HG03108 (cell line): ENCODE measurements at regions not wholly inside any gene's neighbourhood (a gene's known extent, or its start where the extent isn't known, plus 50 kb on each side); places are given as distances from the start of the nearest gene placed in this dataset.

Experiments
- ATAC-seq: cut with Tn5 transposase; IDR thresholded peaks from one replicate; pipeline ENCODE4 v1.9.1; 2021; ENCODE audit warnings: moderate library complexity; ENCODE audit not compliant: unreplicated experiment

DNA sequence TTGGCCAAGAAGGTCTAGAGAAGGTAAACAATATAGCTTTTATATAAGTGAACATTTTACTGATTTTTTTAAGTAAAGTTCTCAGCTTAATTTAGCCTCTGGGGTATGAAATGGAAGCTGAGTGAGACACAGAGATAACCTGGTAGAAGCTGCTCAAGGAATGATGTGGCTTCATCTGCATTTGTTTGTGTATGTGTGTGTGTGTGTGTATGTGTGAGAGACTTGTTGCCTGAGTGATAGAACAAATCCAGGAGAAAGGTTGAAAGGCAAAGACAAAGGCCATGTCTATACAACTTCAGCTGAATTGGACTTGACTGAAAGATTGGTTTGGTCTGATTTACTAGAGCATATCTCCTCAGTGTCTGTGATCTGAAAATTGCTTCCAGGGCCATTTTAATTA, 63.6 kb downstream of the PCDH7 start:
- ATAC-seq, result no peak

DNA sequence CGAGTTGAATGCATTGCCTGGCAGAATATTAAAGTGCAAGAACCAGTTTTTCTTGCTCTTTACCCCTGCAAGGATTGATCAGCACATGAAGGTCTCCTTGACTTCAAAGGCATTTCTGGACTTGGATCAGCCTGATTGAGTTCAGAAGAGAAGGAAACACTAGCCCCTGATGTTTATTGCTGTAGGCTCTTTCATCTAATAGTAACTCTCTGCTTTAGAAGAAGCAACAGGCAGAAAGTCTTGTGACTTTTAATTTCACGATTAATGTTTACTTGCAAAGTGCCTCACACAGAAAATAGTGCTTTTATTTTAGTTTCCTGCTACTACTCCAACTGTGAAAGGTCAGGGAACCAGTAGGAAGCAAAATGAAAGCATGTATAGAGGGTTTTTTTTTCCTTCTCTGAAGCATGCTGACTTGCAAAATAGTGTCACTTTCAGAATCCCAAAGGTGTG, 69.1 kb downstream of the PCDH7 start:
- no peak for ATAC-seq

DNA sequence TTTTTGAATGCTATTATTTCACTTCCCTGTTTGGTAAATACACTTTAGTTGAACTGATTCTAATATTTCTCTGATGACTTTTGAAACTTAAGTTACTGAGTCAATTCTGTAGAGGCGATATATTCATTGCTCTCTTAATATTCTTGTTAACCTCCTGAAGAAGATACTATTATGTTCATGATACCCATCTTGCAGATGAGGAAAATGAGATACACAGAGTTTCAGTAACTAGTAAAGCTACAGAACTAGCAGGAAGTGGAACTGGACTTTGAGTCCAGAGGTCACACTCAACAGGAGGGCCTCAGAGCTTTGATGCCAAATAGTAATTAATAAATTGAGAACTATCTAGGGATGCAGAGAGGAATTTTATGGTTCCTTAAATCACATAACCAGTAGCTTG, 70.0 kb downstream of the PCDH7 start:
- ATAC-seq, result no peak

DNA sequence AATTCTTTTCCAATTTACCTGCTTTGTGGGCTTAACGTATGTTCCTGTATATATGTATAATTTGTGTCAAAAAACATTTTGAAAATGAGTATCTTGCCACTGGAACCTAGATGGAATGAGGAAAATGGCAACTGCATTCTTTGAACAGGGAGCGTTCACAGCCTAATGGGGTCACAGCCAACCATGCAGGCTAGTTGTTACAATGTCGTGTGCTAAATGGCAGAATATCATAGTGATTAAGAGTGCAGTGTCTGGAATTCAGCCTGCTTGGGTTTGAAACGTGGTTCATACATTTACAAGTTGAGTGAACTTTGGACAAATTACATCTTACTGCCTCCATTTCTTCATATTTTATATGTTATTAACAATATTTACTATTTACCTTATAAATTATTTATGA, 70.8 kb downstream of the PCDH7 start:
- no peak for ATAC-seq

DNA sequence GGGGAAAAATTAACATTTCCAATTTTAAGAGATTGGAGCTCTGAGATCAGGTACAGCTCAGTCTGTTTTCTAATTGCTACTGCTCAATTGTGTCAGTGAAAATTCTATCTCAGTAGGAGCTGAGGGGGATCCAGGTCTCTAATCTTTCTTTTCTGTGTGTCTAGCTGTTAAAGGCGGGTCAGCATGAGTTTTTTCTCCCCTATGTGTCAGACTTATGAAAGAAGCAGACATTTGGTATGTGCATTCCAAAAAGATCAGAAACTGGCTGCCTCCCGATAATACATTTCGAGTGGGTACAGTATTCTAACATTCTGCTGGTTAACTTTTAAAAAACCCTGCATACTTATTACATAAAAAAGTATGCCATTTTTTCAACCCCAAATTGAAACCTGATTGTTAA, 72.4 kb downstream of the PCDH7 start:
- no peak for ATAC-seq

DNA sequence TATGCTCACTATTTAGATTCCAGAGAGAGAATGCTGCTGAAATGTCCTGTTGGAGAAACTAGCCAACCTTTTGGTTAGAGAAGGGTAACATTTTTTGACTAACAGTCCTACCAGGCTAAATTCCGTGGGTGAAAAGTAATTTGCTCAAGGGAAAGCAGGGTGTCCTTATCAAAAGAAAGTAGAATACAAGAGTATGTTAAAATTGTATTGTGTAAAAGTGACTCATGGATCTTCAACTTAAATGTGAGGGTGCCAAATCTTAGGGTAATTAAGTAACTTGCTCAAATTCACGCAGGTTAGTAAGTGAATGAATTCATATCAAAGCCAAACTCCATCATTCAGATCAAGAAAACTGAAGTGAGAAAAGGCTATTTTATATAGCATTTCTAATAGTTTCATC, 81.7 kb downstream of the PCDH7 start:
- ATAC-seq, result no peak

DNA sequence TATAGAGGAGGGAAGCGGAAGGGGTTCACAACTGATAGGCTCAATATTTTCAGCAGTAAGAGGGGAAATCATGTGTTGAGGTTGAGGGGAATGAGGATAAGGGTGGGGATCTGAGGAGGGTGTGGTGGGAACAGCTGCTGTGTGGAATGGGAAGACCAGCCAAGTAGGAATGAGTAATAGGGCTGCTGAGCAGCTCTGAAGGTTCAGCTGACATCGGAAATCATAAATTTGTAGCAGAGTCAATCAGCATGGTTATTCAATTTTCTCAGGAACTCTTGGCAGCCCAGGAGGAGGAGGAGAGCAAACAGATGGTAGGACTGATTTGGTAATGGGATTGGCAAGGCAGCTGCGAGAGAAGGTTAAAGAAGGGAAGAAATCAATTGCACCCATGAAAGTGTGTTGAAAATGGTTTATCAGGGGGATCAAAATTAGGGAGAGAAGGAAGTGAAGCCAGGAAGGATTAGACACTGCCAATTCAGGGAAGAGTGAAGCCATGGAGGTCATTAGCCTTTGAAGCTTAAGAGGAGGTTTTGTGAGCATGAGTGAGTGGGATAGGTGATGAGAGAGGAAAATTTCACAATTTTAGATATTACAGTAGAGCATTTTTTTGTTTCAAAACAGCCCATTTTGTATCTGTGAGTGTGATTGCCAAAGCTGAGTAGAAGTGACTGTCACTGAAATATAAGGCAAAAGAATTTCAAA, 82.6 kb downstream of the PCDH7 start:
- ATAC-seq, result no peak

DNA sequence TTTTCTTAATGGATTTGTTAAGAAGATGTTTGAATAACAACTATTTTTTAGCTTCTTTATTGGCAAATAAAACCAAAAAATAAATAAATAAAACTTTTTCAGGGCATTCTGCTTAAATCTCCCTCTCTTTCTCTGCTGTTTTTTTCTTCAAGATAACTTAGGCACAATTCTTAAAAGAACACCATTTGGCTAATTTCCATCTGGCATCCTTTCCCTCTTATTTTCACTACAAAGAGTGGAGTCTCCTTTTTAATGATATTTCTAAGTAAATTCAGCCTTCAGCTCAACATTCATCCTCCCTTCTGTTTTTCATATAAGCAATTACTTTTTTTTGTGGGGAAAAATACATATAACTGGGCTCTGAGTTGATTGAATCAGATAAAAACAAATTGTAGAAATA, 88.1 kb downstream of the PCDH7 start:
- no peak for ATAC-seq

DNA sequence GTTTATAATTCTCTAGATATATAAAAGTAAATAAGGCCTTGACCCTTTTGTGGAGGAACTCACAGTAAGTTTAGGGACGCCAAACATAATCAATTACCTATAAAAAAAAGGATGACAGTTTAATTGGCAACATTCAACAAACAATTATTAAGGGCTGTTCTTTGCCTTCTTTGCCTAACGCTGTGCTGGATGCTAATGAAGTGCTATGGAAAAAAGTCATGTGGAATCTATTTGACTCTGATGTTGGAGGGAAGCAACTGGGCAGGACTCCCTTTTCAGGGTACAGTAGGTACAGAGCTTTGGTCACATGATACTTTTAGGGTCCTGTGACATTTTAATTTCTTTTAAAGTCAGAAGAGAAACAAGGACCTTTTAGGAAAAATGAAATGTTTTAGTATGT, 91.1 kb downstream of the PCDH7 start:
- ATAC-seq, result no peak

DNA sequence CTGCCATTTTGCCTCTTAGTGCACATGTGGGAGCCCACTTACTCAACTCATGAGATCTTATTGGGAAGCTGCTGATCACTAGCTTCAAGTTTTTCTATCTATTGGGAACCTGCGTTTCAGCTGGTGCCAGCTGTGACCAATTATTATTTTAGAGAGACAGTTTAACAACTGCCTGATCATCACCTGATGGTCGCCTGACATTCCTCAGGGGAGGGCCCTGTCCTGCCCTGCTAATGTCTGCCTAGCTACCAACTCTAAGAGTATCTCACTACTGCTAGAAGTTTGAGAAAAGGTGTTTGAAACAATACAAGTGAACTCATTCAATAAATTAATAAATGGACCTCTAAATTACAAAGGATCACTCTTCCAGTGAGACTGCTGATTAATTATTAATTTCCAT, 95.5 kb downstream of the PCDH7 start:
- ATAC-seq, result no peak

DNA sequence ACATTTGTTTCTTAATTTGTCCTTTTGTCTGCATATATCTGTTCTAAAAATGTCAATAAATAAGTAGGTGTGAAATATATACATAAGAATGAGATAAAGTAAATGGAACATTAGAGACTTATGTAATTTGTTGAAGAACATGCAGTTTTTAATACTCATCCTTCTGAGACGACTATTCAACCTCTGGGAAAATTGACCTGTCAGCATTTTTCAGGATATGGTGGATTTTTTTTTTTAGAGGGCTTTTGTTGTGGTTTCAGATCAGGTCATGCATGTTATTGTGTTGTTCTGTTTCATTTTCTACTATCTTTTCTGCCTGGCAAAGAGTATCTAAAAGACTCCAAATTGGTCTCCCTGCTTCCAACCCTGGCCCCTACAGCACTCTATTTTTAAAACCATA, 97.3 kb downstream of the PCDH7 start:
- no peak for ATAC-seq

DNA sequence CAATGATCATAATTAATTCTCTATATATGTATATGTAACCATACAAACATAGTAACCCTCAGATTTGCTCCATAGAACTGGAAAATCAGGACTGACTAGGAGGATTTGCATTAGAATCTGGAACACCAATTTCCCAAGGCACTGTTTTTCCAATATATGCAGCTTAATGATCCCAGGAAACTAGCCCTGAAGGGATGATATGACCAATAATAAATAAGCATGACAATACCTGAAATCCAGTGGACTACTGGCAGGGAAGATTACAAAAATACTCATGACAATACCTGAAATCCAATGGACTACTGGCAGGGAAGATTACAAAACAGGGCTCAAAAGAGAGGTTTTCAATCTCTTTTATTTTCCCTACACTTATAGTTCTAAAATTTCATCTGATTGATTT, 98.4 kb downstream of the PCDH7 start:
- ATAC-seq, result no peak

DNA sequence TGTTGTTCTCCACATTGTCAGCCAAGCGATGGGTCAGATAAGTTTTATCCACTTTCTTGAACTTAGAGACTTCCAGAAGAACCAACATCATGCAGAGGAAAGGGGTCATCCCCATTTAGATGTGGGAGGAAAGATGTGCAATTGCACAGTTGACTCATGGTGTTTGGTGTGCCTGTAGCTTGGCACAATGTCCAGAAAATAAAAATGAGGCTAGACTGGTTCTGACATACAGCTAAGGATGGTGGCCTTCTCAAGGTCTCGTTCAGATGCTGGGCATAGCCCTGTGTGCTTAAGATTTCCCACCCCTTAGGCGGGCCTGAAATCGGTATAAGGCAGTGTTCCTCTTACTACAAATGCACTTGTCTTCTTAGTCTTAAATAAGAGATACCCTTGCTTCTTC, 101.1 kb downstream of the PCDH7 start:
- no peak for ATAC-seq

DNA sequence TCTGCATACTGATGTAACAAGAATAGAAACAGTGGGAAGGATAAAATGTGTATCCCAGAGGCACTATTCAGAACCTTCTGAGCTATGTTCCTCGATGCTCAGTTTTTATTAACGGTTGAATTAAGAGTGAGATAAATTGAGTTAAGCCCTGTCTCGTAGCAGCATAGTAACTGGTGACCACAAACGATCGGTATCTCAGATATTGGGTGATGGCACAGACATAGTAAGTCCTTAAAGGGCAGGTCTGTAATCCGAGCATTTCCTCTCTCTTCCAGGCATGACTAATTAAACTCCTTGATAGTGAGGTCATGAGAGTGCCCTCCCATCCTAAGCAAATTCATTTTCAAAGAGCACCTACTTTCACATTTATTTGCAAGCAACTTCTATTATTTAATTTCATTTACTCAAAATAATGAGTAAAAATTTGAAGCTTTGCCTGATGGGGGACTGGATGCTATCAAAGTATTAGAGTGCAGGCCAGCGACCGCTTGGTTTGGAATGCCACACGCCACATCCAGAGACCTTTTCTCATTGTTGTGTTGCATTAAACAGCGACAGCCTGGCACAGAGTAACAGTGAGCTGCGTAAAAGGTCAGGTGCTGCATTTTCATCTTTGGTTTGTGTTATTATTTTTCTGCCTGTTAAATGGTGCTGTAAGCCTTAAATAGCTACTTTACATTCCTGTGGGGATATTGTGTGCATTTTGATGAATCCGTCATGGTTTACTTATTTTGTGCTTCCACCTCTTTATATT, 101.9 kb downstream of the PCDH7 start:
- no peak for ATAC-seq

DNA sequence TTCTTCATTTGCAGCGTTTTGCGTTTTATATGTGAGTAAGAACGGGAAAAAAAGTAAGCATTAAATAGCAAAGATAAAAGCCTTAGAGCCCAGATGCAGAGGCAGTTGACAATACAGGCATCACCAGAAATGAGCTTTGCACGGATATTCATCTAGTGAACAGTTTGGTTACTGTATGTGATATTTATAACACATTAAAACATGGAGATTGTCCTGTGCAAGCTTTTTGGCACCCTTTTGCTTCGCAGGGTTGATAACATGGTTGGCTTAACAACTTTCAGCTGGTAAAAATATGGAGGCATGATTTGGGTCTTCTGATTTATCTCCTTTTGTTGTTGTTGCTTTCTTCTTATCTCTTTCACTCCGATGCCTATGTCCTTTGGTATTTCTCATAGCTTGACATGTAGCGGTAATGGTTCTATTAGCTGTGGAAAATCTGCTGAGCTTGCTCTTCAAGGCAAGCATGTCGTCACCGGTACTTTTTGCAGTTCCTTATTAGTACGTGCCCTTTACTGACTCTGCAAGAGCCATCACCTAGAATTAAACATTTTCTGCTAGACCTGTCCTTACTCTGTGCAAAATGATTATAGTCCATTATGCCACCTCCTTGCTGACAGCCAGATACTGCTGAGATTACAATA, 102.9 kb downstream of the PCDH7 start:
- ATAC-seq, result no peak

DNA sequence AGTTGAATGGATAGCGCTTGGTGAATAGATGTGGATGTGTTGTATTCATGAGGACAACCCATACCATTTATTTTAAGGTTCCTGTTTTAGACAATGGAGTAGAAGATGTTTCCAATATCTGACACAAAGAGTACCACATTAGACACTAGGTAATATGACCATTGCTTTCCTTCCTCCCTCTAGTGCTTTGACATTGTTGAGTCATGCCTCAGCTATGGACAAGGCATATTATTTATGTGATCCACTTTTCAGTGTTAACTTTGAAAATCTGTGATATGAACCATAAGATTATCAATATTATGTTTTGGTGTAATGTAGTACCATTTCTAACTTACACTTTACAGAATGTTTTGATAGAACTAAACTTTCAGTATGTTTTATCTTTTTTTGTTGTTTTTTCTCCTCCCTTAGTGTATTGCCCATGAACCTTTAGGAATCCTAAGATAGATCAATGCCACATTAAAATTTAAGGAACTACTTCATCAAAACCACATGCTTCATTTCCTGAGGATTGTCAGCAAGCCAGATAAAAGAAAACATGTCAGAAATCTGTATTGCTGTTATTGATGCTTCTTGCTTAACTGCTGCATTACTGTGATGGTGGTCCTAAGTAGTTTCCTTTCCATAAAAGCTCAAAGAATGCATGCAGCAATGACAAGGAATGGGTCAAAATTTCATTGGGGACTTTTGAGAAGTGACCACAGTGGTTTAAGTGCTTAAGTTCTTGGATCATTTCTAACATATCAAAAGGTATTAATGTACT, 105.0 kb downstream of the PCDH7 start:
- no peak for ATAC-seq

DNA sequence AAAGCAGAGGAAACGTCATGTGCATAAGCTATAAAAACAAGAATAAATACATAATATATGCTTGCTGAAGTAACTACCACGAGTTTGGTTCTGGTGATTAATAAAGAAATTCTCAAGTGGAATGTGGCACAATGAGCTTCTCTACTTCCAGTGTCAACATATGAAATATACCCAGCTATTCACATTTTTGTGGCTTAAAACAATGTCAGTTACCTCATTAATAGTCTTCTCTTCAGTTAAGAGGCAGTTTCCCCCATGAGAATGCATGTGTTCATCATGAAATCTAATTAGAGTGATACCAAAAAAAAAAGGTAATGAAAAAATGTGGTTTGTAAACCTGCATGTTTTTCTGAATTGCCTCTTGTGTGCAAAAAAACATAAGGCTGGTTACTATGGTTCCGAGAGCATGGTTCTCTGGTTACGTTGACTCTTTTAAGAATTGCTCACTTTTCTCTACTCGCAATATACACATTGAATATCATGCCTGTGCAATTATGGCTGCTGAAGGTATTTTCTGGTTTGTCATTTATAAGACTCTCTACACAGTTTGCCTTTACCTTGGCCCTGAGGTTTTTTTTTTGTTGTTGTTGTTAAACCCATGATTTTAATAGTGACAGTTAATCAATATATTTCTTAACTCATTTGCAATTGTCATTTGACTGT, 108.2 kb downstream of the PCDH7 start:
- no peak for ATAC-seq

DNA sequence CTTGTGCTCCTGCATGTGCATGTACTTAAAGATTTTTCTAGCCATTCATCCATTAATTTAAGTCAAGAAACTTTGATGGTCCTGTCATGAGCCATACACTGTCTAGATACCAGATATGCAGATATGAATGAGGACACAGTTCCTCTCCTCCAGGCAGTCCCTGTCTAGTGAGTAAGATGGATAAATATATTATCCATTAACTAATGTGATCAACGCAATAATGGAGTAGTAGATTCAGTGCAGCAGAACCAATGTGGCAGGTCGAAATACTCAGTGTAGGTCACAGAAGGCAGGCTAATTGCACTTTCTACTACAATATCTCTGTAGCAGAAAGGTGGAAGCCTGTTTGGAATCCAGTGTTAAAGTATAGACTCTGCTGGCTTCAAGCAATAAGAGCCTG, 112.5 kb downstream of the PCDH7 start:
- ATAC-seq, result no peak

DNA sequence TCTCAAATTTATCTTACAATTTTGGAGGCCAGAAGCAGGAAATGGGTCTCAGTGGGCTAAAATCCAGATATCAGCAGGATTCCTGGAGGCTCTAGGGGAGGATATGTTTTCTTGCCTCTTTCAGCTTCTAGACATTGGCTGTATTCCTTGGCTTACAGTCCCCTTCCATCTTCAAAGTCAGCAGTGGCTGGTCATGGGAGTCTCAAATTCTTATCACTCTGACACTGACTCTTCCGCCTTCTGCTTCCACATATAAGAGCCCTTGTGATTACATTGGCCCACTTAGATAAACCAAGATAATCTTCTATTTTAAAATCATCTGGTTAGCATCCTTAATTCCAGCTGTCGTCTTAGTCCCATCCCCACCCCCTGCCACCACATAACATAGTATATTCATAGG, 113.0 kb downstream of the PCDH7 start:
- no peak for ATAC-seq

DNA sequence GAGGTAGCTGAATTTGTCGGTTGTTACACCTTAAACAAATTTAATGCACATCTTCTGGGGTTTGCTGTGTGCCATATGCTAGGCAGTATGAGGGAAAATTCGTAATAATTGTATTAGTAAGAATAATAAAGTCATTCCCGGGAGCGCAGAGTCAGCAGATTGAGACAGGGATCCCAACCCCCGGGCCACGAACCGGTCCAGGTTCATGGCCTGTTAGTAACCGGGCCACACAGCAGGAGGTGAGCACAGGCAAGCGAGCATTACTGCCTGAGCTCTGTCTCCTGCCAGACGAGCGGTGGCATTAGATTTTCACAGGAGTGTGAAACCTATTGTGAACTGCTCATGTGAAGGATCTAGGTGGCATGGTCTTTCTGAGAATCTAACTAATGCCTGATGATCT, 114.9 kb downstream of the PCDH7 start:
- ATAC-seq, result no peak

DNA sequence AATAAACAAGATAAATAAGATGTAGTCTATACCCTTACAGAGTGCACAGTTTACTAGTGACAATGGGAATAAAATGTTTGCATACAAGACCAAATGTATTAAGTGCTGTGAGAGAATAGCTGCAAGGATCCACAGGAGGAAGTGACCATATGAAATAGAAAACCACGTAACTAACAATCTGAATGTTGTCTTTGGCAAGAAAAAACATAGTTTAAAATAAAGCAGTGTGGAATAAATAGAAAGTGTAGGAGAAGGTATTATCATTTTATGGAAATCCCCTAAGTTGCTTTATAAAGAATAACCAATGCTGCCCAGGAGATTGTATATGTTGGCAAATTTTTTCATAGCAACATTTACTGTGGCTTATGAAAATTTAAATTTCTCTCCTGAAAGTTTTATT, 116.1 kb downstream of the PCDH7 start:
- no peak for ATAC-seq
